K562 (cell line): ENCODE measurements at regions not wholly inside any gene's neighbourhood (a gene's known extent, or its start where the extent isn't known, plus 50 kb on each side); places are given as distances from the start of the nearest gene placed in this dataset.

Experiments used
- ATAC-seq: fragments of 200-7000 bp; cut with Tn5 transposase; 3 replicates; pipeline ENCODE4 v1.9.1; 2020; ENCODE audit warnings: moderate library complexity
- BruUV-seq: library from RNA; stranded (reverse); fragments of 400-500 nt; replicated peaks from 2 replicates; lab custom pipeline; 2021; lab: Mats Ljungman, UMichigan
- CTCF ChIA-PET: fragments of 300-600 bp; formaldehyde crosslinking; extraction: SDS; loops from one replicate; lab custom pipeline; 2021; ENCODE audit warnings: low intra/inter-chr PET ratio; lab: Yijun Ruan, JAX
- POLR2A ChIA-PET: fragments of 300-600, 350-650 bp; sonication (Branson Sonifier 250); formaldehyde crosslinking; extraction: SDS; loops from one replicate; lab custom pipeline; 2021; ENCODE audit warnings: antibody characterized with exemption, inconsistent platforms; lab: Yijun Ruan, JAX
- DNase-seq, 4 experiments: peaks; one replicate each; pipeline versions ENCODE4 v3.0.0 to v3.0.0-alpha.2; 2011 to 2018; ENCODE audit warnings: low spot score in 3 of 4, mixed read lengths in 3 of 4; ENCODE audit errors: extremely low read depth in 1 of 4
- FAIRE-seq: peaks from 2 replicates; lab custom pipeline; 2011; peaks lifted over from hg19 to GRCh38; lab: Jason Lieb, UNC
- H2AFZ ChIP-seq: 2 replicates; pipeline ENCODE4 v1.6.0; 2011; ENCODE audit warnings: low read depth, low read length, control low read depth, inconsistent platforms
- H3K27ac ChIP-seq: fragments of 200-600 bp; 3 replicates; pipeline ENCODE4 v1.8.0; 2011; ENCODE audit warnings: low read depth, mild to moderate bottlenecking, control low read depth, inconsistent platforms, low read length, moderate library complexity, mixed read lengths; ENCODE audit errors: extremely low read depth
- H3K27me3 ChIP-seq, 2 experiments: fragments of 300-600 bp in 1 of 2; 2 replicates in 1 of 2; 3 replicates in 1 of 2; pipeline versions ENCODE4 v1.6.0 to v1.8.0; 2011; ENCODE audit warnings: inconsistent platforms in 2 of 2, low read length in 2 of 2, mild to moderate bottlenecking in 1 of 2, mixed read lengths in 1 of 2, moderate library complexity in 1 of 2; ENCODE audit not compliant: control insufficient read depth in 2 of 2, insufficient read depth in 2 of 2
- H3K36me3 ChIP-seq: fragments of 300-600 bp; 3 replicates; pipeline ENCODE4 v1.8.0; 2011; ENCODE audit warnings: mild to moderate bottlenecking, low read length, inconsistent platforms; ENCODE audit not compliant: control insufficient read depth, insufficient read depth
- H3K4me1 ChIP-seq, 2 experiments: fragments of 200-600 bp in 1 of 2; replicated peaks in 1 of 2; 2 replicates in 1 of 2; 3 replicates in 1 of 2; pipeline versions ENCODE4 v1.5.1 to v1.8.0; 2011; ENCODE audit warnings: inconsistent platforms in 2 of 2, low read length in 2 of 2, mild to moderate bottlenecking in 1 of 2, mixed read lengths in 1 of 2, moderate library complexity in 1 of 2; ENCODE audit not compliant: control insufficient read depth in 2 of 2, insufficient read depth in 2 of 2
- H3K4me2 ChIP-seq: 2 replicates; pipeline ENCODE4 v1.6.1; 2011; ENCODE audit warnings: low read length, control low read depth, inconsistent platforms, mixed read lengths; ENCODE audit not compliant: insufficient read depth
- H3K4me3 ChIP-seq: fragments of 200-600 bp; sonication (generic), shearing (Covaris generic); 2 replicates; pipeline ENCODE4 v1.5.1; 2016; ENCODE audit warnings: control low read depth, inconsistent platforms
- H3K79me2 ChIP-seq: fragments of 200-600 bp; 3 replicates; pipeline ENCODE4 v1.8.0; 2011; ENCODE audit warnings: low read length, inconsistent platforms; ENCODE audit not compliant: control insufficient read depth, insufficient read depth
- H3K9ac ChIP-seq, 2 experiments: 2 replicates each; pipeline versions ENCODE4 v1.6.0 to v1.6.1; 2011; ENCODE audit warnings: low read depth in 2 of 2, low read length in 2 of 2, control low read depth in 1 of 2, inconsistent platforms in 1 of 2, mild to moderate bottlenecking in 1 of 2, mixed read lengths in 1 of 2; ENCODE audit not compliant: insufficient read depth in 1 of 2
- H3K9me1 ChIP-seq: one replicate; pipeline ENCODE4 v1.6.0; 2011; ENCODE audit warnings: inconsistent platforms, mild to moderate bottlenecking, low read length, moderate library complexity; ENCODE audit not compliant: control insufficient read depth, insufficient read depth
- H3K9me3 ChIP-seq: replicated peaks from 2 replicates; pipeline ENCODE4 v1.5.1; 2011; ENCODE audit warnings: low read depth, low read length, inconsistent platforms; ENCODE audit not compliant: control insufficient read depth, insufficient read depth
- H4K20me1 ChIP-seq: replicated peaks from 2 replicates; pipeline ENCODE4 v1.6.1; 2011; ENCODE audit warnings: low read length, inconsistent platforms, mixed read lengths; ENCODE audit not compliant: control insufficient read depth, insufficient read depth
- CBX1 ChIP-seq: sonication (generic); IDR thresholded peaks from 2 replicates; pipeline ENCODE4 v1.6.1; 2016; ENCODE audit warnings: antibody characterized with exemption, low read depth, mild to moderate bottlenecking
- NFXL1 ChIP-seq: fragments of 450-650 bp; formaldehyde crosslinking; IDR thresholded peaks from 2 replicates; pipeline ENCODE4 v1.4.0; 2021; ENCODE audit warnings: mild to moderate bottlenecking
- RAD51 ChIP-seq: fragments of 450-650 bp; IDR thresholded peaks from 2 replicates; pipeline ENCODE4 v1.7.1; 2016; ENCODE audit warnings: low read depth, mild to moderate bottlenecking, borderline replicate concordance
- RBFOX2 ChIP-seq: fragments of 200-400 bp; formaldehyde crosslinking; IDR thresholded peaks from 2 replicates; pipeline ENCODE4 v1.6.1; 2017; ENCODE audit warnings: low read depth, mild to moderate bottlenecking, low read length, moderate library complexity
- SREBF2 ChIP-seq: sonication (generic); formaldehyde crosslinking; IDR thresholded peaks from 2 replicates; pipeline ENCODE4 v1.4.0; 2020; ENCODE audit warnings: mild to moderate bottlenecking, missing genetic modification reagents
- SRF ChIP-seq, 2 experiments: fragments of 250-450, 450-650 bp in 1 of 2; sonication (Bioruptor Pico) in 1 of 2; sonication (generic) in 1 of 2; formaldehyde crosslinking; IDR thresholded peaks; 2 replicates each; pipeline versions ENCODE4 v1.5.0 to v1.5.1; 2020 to 2022; ENCODE audit warnings: mild to moderate bottlenecking in 1 of 2, missing genetic modification reagents in 1 of 2
- TBL1XR1 ChIP-seq, 2 experiments: IDR thresholded peaks; 2 replicates each; pipeline ENCODE4 v1.6.1; 2012; ENCODE audit warnings: improper control_type of control experiment in 2 of 2, low read length in 2 of 2, mild to moderate bottlenecking in 1 of 2
- ZNF324 ChIP-seq: fragments of 250-450 bp; sonication (Bioruptor Pico); IDR thresholded peaks from 2 replicates; pipeline ENCODE4 v1.4.0; 2020; ENCODE audit warnings: mild to moderate bottlenecking
- ZNF408 ChIP-seq: fragments of 250-450 bp; sonication (Bioruptor Pico); IDR thresholded peaks from 2 replicates; pipeline ENCODE4 v1.4.0; 2020; ENCODE audit warnings: low read depth, mild to moderate bottlenecking, moderate library complexity
- ZNF444 ChIP-seq: fragments of 250-450 bp; sonication (Bioruptor Pico); IDR thresholded peaks from 2 replicates; pipeline ENCODE4 v1.4.0; 2020; ENCODE audit warnings: mild to moderate bottlenecking, moderate library complexity
- ZSCAN32 ChIP-seq: fragments of 450-650 bp; formaldehyde crosslinking; IDR thresholded peaks from 2 replicates; pipeline ENCODE4 v1.4.0; 2020; ENCODE audit warnings: mild to moderate bottlenecking, moderate library complexity
- WGBS: fragments of 100-300 bp; shearing (Covaris generic); methylation state at CpG from one replicate; pipeline ENCODE4 v1.1.6; 2016; ENCODE audit warnings: low coverage, mixed read lengths; ENCODE audit not compliant: insufficient coverage; ENCODE audit errors: missing lambda C conversion rate; 5-methylcytosine and 5-hydroxymethylcytosine counted together
- in situ Hi-C: fragments of 300-500 bp; cut with MboI; formaldehyde crosslinking; loops from 4 replicates; pipeline ENCODE4 v1.15.0; 2018; ENCODE audit warnings: inconsistent platforms, mixed read lengths
- intact Hi-C: fragments of 100-400 bp; cut with micrococcal nuclease; formaldehyde crosslinking; loops from 2 replicates; pipeline ENCODE4 v1.14.2; 2022
- TF ChIP-seq, protein P1 (sequence below): sonication (generic); formaldehyde crosslinking; IDR thresholded peaks from 2 replicates; pipeline ENCODE4 v1.8.0; 2023; ENCODE audit warnings: mild to moderate bottlenecking, missing genetic modification reagents
- TF ChIP-seq, protein P2 (sequence below): fragments of 450-650 bp; IDR thresholded peaks from 2 replicates; pipeline ENCODE4 v1.6.1; 2016; ENCODE audit warnings: antibody characterized with exemption
- TF ChIP-seq, protein P3 (sequence below): sonication (generic); formaldehyde crosslinking; IDR thresholded peaks from 2 replicates; pipeline ENCODE4 v1.8.0; 2022; ENCODE audit warnings: missing genetic modification reagents, mild to moderate bottlenecking, borderline replicate concordance
- TF ChIP-seq, protein P4 (sequence below): fragments of 450-650 bp; IDR thresholded peaks from 2 replicates; pipeline ENCODE4 v1.6.1; 2016; ENCODE audit warnings: borderline replicate concordance

- no peak for DNase-seq
- ATAC-seq: no peak
- CTCF ChIA-PET: no interaction called here
- no peaks in the 10 kb centered on the region for H3K36me3 ChIP-seq
- TF ChIP-seq NFXL1 (CRISPR knock-in tag): no peak
- TF ChIP-seq, protein P1, sequence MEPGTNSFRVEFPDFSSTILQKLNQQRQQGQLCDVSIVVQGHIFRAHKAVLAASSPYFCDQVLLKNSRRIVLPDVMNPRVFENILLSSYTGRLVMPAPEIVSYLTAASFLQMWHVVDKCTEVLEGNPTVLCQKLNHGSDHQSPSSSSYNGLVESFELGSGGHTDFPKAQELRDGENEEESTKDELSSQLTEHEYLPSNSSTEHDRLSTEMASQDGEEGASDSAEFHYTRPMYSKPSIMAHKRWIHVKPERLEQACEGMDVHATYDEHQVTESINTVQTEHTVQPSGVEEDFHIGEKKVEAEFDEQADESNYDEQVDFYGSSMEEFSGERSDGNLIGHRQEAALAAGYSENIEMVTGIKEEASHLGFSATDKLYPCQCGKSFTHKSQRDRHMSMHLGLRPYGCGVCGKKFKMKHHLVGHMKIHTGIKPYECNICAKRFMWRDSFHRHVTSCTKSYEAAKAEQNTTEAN: no peak
- TF ChIP-seq ZSCAN32: no peak
- no peak for TF ChIP-seq ZNF444 (CRISPR knock-in tag)
- no peak for TF ChIP-seq ZNF324 (CRISPR knock-in tag)
- TF ChIP-seq, protein P2, sequence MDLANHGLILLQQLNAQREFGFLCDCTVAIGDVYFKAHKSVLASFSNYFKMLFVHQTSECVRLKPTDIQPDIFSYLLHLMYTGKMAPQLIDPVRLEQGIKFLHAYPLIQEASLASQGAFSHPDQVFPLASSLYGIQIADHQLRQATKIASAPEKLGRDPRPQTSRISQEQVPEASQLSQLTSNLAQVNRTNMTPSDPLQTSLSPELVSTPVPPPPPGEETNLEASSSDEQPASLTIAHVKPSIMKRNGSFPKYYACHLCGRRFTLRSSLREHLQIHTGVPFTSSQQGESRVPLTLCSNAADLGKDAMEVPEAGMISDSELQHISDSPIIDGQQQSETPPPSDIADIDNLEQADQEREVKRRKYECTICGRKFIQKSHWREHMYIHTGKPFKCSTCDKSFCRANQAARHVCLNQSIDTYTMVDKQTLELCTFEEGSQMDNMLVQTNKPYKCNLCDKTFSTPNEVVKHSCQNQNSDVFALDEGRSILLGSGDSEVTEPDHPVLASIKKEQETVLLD: no peak
- no peak for TF ChIP-seq RBFOX2
- TF ChIP-seq, protein P3, sequence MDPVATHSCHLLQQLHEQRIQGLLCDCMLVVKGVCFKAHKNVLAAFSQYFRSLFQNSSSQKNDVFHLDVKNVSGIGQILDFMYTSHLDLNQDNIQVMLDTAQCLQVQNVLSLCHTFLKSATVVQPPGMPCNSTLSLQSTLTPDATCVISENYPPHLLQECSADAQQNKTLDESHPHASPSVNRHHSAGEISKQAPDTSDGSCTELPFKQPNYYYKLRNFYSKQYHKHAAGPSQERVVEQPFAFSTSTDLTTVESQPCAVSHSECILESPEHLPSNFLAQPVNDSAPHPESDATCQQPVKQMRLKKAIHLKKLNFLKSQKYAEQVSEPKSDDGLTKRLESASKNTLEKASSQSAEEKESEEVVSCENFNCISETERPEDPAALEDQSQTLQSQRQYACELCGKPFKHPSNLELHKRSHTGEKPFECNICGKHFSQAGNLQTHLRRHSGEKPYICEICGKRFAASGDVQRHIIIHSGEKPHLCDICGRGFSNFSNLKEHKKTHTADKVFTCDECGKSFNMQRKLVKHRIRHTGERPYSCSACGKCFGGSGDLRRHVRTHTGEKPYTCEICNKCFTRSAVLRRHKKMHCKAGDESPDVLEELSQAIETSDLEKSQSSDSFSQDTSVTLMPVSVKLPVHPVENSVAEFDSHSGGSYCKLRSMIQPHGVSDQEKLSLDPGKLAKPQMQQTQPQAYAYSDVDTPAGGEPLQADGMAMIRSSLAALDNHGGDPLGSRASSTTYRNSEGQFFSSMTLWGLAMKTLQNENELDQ (CRISPR knock-in tag): no peak
- no peak for TF ChIP-seq CBX1
- no peak for TF ChIP-seq SRF (CRISPR knock-in tag; IDR thresholded peaks at IDR 0.05)
- TF ChIP-seq TBL1XR1 (IDR thresholded peaks at IDR 0.05; ENCODE audit: low read length in 2 of 2): no peak
- no peak for TF ChIP-seq RAD51
- no peak for TF ChIP-seq ZNF408
- TF ChIP-seq, protein P4, sequence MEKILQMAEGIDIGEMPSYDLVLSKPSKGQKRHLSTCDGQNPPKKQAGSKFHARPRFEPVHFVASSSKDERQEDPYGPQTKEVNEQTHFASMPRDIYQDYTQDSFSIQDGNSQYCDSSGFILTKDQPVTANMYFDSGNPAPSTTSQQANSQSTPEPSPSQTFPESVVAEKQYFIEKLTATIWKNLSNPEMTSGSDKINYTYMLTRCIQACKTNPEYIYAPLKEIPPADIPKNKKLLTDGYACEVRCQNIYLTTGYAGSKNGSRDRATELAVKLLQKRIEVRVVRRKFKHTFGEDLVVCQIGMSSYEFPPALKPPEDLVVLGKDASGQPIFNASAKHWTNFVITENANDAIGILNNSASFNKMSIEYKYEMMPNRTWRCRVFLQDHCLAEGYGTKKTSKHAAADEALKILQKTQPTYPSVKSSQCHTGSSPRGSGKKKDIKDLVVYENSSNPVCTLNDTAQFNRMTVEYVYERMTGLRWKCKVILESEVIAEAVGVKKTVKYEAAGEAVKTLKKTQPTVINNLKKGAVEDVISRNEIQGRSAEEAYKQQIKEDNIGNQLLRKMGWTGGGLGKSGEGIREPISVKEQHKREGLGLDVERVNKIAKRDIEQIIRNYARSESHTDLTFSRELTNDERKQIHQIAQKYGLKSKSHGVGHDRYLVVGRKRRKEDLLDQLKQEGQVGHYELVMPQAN: no peak
- TF ChIP-seq SREBF2 (CRISPR knock-in tag): no peak
- H3K79me2 ChIP-seq: no peaks in the 10 kb centered on the region
- no peak for FAIRE-seq
- H3K4me1 ChIP-seq: no peaks in the 10 kb centered on the region
- BruUV-seq: no TSS peak
- no peak overlapping the region for H3K4me3 ChIP-seq
- intact Hi-C loops (no loop called here), in situ Hi-C loops (no loop called here)
- H3K9ac ChIP-seq: no peak overlapping the region
- 0% methylated on average over 7 of the region's 7 CpGs for WGBS
- H3K27ac ChIP-seq: no peak overlapping the region
- H3K27me3 ChIP-seq: peaks cover 8 to 9% of the 10 kb centered on the region in 2 experiments; a peak in 4 of 5 replicates
- H3K9me3 ChIP-seq: no peaks in the 10 kb centered on the region
- H4K20me1 ChIP-seq: no peaks in the 10 kb centered on the region
- no peak overlapping the region for H3K4me2 ChIP-seq
- H2AFZ ChIP-seq: no peak overlapping the region
- H3K9me1 ChIP-seq: no peaks in the 10 kb centered on the region
- POLR2A ChIA-PET: interaction anchor here (0.9 kb wide), 1 partner anchor 17 kb away, joined by 4 read pairs; no protein-coding TSS in a partner anchor
Observed at GRCh38 chr15:57797568-57798267, 91.2 kb downstream of the POLR2M start.
